GM12864 (cell line): ENCODE measurements at regions not wholly inside any gene's neighbourhood (a gene's known extent, or its start where the extent isn't known, plus 50 kb on each side); places are given as distances from the start of the nearest gene placed in this dataset.

Experiments
- DNase-seq: peaks from one replicate; pipeline ENCODE4 v3.0.0-alpha.2; 2011; ENCODE audit warnings: low read depth
- H3K4me3 ChIP-seq: 2 replicates; pipeline ENCODE4 v1.5.1; 2011; ENCODE audit warnings: mild to moderate bottlenecking, low read depth, low read length, control low read depth
- CTCF ChIP-seq: IDR thresholded peaks from 2 replicates; pipeline ENCODE4 v1.5.1; 2011; ENCODE audit warnings: low read depth, mild to moderate bottlenecking, moderate library complexity, low read length, control low read depth, inconsistent platforms; ENCODE audit errors: missing control alignments

- H3K4me3 ChIP-seq = no peak overlapping the region
- no peak for DNase-seq
- no peak for TF ChIP-seq CTCF
Measured at GRCh38 chr2:138866797-138867196, 86.6 kb upstream of the NXPH2 start.

- DNase-seq = no peak
- no peak overlapping the region for H3K4me3 ChIP-seq
- TF ChIP-seq CTCF = no peak
Measured at GRCh38 chr2:138853761-138854160, 73.6 kb upstream of the NXPH2 start.

- no peak overlapping the region for H3K4me3 ChIP-seq
- TF ChIP-seq CTCF = no peak
- DNase-seq = no peak
Measured at GRCh38 chr2:138853296-138853695, 73.1 kb upstream of the NXPH2 start.

GRCh38 chr2:138846216-138846821 lies 66.1 kb upstream of the NXPH2 start:
- H3K4me3 ChIP-seq = no peak overlapping the region
- no peak for DNase-seq
- TF ChIP-seq CTCF = peak; percentile 50

- DNase-seq = no peak
- TF ChIP-seq CTCF = no peak
- H3K4me3 ChIP-seq = no peak overlapping the region
Measured at GRCh38 chr2:138842341-138842740, 62.2 kb upstream of the NXPH2 start.

- TF ChIP-seq CTCF = no peak
- no peak overlapping the region for H3K4me3 ChIP-seq
- DNase-seq = no peak
Measured at GRCh38 chr2:138841459-138841858, 61.3 kb upstream of the NXPH2 start.

GRCh38 chr2:138838851-138839620 lies 58.8 kb upstream of the NXPH2 start:
- H3K4me3 ChIP-seq = no peak overlapping the region
- no peak for DNase-seq
- TF ChIP-seq CTCF = no peak
